ENCODE measurements at regions not wholly inside any gene's neighbourhood (a gene's known extent, or its start where the extent isn't known, plus 50 kb on each side); places are given as distances from the start of the nearest gene placed in this dataset.

DNA sequence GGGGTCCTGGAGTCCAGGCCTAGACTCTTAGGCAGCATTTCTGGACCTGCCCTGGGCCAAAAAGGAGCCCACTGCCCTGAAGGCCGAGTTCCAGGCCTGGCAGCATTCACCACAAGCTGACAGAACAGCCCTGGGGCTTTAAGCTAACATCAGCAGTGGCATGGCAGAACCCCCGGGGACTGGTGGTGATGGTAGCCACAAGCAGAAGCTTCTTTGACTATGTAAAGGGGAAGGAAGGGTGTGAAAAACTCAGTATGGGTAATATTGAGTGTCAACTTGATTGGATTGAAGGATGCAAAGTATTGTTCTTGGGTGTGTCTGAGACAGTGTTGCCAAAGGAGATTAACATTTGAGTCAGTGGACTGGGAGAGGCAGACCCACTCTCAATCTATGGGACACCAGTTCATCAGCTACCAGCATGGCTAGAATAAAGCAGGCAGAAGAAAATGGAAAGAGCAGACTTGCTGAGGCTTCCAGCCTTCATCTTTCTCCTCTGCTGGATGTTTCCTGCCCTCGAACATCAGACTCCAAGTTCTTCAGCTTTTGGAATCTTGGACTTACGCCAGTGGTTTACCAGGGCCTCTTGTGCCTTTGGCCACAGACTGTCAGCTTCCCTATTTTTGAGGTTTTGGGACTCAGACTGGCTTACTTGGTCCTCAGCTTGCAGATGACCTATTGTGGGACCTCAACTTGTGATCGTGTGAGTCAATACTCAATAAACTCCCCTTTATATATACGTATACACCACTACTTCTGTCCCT is 661.0 kb upstream of the C9orf72 start:
- no peak for DNase-seq

DNA sequence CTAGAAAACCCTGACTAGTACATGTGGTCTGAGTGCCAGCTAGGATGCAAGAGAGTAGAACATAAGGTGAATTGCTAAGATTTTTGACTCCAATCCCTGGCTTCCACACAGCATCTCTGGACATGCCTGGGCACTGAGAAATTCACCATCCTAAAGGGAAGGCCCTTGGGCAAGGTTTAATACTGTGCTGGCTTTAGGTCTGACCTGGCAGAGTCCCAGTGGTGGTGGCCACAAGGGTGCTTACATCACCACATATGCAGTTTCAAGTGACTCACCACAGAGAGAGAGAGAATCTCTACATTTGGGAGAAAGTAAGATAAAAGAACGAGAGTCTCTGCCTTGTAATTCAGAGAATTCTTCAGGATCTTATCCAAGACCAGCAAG is 661.6 kb upstream of the C9orf72 start:
- DNase-seq: no peak

DNA sequence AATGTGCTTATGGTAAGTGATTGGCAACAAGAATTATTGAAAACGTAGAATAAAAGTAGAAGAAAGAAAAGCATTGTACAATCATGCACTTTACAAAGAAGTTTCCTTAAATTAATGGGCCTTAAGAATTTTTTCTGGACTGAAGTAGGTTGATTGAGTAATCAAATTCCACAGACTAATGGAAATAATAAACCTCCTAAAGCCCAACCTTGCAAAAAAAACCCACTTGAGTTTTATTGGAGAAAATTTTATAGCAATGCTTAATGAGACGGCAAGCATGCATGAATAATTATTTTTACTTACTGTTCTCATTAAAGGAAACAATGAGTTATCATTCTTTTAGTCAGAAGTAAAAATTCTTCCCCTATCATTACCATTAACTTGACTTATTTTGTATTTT is 676.1 kb upstream of the C9orf72 start:
- DNase-seq: no peak

DNA sequence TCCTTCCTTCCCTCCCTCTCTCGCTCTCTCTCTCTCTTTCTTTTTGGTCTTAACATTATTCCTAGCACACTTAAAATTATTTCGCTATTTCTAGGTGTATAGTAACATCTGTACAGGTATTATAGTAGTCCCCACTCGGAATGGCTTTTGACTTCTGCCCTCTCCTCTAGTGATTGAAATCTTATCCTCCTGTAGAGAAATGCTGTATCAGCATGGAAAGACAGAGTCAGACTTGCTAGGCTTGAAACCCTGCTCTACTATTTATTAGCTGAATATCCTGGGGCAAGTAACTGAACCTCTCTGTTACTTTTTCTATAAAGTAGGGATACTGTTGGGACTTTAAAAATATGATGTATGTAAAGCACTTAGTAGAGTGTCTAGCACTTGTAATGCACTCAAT is 681.9 kb upstream of the C9orf72 start:
- DNase-seq: no peak

DNA sequence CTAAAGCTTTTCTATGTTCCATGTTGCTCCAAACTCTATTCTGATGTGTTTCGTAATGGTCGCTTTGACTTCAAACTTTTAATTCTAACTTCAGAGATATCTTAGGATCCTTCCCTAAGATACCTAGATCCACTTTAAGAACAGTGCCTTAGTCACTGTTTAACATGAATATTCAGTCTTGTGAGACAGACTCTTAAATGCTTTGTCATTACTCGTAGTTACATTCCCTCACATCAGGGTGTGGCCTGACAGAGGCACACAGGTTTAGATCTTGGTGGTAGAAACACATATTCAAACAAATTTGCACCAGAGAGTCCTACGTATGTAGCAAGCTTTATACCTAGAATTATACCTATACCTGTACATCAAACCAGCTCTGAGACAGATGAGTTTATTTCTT is 687.0 kb upstream of the C9orf72 start:
- DNase-seq: no peak

DNA sequence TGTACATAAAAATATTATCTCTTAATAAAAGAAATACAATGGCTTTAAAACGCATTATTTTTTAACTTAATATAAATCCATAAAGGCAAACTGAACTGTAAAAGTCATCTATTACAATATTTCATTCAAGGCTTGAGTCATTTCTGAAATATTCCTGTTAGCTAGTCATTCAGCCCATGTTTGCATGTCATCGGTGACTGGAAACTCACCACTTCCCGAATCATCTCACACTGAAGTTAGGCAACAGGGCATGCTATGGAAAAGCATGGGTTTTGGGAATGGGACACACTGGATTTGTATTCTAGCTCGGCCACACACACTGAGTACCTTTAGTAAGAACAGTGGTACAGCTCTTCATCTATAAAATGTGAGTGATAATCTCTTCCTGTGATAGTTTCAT is 691.1 kb upstream of the C9orf72 start:
- DNase-seq: no peak

DNA sequence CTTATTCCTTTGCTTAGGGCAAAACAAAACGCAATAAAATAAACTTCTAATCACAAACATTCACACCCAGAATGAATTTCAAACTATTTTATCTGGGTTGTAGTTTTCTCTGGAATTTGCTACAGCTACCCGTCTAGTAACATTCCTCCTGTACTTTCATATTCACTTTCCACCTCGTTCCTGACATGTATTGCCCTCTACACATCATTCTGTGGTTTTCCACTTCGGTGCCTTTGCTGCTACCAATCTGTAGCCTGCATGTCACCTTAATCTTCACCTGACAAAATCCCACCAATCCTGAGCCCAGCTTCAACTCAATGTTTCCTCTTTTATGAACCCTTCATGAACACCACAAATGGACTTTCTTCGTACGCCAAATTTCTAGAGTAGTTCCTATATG is 694.1 kb upstream of the C9orf72 start:
- no peak for DNase-seq

DNA sequence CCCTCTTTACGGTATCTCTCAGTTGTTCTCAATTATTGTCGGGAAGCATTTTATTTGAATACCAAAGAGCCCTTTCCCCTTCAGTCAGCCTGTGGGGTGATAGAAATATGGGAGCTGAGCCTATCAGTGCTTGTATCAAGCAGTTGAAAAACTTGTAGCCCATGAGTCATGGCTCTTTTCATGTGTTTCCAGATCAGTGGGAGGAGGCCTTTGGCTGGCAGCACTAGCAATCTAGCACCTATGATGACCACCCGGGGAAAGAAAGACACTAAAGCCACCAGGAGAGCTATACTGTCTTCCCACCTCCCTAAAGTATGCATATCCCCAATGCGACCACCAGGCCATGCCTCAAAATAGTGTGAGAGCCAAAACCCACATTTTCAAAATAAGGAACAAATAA is 696.9 kb upstream of the C9orf72 start:
- no peak for DNase-seq

DNA sequence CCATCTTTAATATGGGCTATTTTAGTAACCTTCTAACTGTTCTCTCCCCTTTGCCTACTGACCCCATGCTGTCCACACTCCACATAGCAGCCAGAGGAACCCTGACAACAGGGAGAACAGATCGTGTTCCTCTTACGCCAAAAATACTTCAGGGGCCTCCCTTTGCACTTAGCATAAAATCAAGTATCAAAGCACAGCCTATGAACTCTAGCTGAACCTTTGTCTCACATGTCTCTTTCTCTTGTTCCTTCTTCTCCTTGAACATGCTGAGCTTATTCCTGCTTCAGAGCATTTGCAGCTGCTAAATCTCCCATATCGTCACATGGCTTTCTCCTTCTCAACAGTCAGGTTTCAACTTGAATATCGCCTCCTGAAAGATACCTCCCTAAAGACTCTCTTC is 698.8 kb upstream of the C9orf72 start:
- no peak for DNase-seq

DNA sequence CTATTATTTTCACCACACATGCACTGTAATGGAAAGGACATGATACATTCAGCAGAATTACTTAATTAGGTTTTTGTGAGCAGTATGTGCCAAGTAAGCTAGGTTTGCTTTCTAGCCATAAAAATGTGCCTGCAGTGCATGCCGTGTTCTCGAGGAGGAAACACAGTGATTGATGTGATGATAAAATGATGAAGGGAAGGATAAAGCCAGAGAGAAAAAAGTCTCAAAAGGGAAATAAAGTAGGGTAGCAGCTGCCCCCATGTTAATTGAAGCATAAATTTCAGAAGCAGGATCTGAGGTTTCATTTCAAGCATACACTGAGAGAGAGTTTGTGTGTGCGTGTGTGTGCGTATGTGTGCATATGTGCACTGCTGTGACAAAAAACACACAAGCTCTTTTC is 714.2 kb upstream of the C9orf72 start:
- DNase-seq: no peak

DNA sequence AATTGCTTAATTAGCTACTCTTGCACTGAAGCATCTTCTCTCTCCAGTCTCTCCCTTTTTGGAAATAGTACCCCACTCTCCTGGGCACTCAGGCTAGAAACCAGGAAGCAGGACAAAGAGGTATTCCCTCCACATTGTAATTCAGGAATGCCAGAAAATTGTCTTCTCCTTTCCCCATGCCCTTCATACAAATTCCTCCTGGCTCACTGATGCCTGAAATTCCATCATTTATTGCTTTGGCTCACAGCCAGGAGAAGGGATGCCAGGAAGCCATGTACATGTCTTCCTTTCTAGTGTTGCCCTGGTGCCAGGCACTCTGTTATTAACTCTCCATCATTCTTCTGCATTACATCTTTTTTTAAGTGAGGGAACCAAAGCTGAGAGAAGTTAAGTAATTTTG is 716.5 kb upstream of the C9orf72 start:
- DNase-seq: no peak

DNA sequence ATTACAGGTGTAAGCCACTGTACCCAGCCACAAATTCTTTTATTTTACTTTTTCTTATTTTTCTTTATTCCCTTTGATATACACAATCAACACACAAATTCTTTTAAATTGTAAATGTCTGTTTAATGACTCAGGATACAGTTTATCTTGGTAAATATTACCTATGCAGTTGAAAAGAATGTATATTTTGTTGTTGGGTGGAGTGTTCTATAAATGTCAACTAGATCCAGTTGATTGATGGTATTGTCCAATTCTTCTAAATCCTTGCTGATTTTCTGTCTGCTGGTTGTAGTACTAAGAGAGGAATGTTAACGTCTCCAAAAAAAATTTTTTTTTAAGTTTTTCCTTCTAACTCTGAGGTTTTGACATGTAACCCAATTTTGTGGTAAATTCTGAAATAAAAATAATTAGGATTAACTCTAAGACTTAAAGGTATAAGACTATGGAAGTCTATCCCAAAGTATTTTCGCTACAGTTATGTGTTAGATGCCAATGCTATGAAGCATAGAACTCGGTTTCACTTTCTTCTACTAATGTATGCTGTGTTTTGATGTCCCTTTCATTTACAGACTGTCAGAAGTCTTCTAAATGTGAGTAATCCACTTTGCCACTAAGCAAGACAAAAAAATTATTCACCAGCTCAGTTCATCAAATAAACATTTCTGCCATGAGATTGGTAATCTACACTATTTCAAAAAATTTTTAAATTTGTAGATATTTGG is 720.2 kb upstream of the C9orf72 start:
- DNase-seq: no peak

DNA sequence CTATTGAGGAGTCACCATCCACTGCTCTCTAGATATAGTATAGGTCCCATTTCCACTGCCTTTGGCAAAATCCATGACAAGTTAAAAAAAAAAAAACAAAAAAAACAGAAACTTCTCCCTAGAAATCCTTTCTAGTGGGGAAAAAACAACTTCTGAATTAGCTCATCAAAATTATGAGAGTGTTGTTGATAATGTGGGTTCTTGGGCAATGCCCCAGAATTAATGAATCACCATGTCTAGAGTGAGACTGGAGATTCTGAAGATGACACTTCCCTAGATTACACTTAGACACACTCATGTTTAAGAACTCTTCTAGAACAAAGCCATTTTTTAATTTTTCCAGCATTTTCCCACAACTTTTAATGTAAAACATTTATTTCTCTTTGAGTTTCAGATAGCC is 728.0 kb upstream of the C9orf72 start:
- no peak for DNase-seq

DNA sequence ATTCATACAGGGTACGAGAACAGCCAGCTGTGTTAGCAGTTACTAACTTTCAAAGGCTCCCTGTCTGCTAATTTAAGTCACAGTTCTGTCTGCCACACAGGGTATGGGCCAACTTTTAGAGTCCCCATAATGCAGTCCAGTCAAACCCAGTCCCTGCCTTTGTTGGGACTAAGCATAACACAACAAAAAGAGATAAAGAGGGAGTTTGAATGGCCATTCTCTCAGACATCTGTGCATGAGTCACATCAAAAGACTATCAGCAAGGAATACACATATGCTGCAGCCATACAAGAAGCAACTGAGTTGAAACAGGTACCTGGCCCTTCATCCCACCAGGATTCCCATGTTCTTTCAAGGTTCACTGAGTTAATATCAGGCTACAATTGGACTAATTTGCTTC is 744.5 kb upstream of the C9orf72 start:
- no peak for DNase-seq

DNA sequence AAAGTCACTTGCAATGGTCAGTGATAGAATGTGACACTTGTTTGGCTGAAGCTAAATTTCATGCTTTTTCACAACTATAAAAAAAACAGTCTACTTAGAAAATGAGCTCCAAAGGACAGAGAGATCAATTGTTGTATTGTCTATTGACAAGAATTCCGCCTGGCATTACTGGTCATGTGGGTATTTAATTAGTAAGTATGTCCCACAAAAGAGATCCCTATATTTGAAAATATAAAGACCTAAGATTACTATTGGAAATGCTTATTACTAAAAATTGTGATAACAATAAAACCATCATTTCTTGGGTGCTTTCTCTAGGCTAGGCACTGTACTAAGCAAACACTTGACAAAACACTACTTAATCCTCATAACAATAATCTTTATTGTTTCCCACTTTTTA is 745.2 kb upstream of the C9orf72 start:
- no peak for DNase-seq

DNA sequence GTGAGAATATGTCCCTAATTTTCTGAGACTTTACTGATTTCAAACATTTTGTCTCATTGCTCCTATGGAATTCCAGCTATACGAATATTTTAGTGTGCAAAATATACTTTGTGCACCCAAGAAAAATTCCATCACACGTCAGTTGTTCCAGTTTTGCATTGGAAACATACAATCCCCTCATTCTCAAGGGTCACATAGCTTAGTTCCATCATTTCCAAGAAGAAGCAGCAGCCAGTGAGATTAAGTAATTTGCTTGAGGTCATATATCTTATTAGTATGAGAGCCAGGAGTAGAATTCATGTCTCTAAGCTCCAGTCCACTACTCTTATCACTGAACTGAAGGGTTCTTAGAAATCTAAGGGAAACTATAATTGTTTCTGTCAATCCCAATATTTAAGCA is 746.7 kb upstream of the C9orf72 start:
- no peak for DNase-seq

DNA sequence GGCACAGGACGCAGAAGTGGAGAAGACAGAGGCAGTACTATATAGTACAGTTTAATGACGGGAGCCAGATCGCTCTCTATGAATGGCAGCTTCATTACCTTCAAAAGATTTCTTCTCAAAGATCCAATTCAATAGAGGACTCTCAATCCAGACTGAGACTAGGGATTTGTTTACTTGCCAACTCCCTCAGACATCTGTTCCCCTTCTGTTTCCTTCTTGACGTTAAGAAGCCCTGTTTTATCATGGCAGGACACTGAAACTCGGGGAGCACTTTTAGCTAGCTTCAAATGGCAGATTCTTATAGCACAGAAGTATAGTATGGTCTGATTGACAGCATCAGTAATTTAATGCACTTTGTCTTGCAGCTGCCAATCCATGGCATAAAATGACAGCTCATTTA is 747.3 kb upstream of the C9orf72 start:
- no peak for DNase-seq

DNA sequence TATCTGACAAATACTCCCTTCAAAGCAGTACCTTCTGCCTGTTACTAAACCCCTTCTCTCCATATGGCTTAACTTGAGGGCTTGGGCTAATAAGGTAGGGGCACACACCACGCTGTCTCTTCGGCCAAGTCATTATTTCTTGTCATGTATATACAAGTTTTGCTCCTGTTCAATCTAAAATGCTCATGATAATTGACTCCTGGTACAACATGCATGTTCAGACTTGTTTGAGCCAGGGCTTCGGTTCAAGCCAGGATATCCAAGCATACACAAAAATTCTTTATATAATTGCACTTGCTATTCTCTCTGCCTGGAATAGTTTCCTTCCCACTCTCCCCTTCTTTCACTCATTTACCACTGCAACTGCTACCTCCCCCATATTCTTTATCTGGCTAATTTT is 756.0 kb upstream of the C9orf72 start:
- DNase-seq: no peak

DNA sequence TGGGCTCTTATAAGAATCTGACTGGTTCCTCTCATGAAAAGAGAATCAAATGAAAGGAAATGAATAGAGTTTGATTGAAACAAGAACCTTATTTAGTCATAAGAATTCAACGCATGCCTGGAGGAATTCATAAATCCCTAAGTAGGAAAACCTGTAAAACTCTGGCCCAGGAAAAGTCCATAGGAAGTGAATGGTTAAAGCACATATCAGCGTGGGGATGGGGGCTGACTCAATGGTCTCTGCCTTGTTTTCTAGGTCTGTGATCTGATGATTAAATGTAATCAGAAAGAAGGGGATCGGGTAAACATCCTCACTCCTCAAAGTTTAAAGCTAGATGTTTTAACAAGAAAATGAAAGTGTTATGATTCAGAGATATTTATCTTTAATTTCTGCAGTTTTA is 759.4 kb upstream of the C9orf72 start:
- no peak for DNase-seq

DNA sequence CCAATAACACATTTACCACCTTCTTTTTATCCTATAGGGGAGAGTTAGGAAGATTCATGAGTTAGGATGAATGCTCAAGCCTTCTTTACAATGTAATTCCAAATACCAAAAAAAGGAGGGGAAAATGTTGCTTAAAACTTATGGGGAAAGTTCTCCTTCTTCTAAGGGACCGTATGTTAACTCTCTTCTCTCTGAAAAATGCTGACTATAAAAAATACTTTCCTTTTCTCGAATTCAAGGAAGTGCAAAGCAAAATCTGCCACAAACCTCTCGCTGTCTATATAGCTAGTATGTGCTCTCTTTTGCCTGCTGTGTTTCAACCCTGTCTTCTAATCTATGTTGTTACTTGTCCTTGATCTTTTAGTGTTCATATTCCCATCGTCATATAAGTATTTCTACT is 768.6 kb upstream of the C9orf72 start:
- no peak for DNase-seq

DNA sequence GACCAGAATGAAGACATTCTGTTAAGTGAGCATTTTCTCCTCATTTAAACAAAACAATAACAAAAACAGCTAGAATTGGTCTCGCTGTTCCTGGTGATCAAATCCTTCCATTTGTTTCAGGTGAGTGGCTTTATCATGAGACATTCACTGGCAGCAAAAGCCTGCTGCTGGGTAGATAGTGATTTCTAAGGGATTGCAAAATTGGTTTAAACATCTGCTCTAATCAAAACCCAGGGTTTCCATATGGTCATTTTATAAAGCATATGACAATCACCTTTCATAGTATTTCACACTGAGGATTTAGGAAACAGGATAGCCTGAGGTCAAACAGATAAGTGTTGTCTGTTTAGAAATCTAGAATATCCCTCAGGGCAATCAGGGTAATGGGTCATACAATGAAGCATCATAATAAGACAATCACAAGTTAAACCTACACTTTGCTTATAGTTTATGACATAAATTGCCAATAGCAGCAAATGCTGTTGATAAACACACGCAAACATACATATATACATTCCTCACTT is 769.6 kb upstream of the C9orf72 start:
- no peak for DNase-seq

DNA sequence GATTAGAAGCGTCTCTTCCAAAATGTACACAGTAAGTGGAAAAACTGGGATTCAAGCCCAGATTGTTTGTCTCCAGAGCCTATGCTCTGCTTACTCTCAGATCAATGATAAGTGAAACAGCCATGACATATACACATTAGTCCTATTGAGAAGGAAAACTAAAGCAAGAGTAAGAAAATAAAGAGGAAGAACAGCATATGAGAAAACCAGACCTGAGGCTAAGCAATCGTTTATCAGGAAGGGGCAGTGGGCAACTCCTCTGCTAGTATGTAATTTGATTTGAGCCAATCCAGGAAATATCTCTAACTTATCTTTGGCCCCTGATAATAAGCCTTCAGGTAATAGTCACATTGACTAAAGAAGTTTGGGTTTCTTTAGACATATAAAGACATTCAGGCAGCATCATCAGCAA is 789.9 kb upstream of the C9orf72 start:
- no peak for DNase-seq

DNA sequence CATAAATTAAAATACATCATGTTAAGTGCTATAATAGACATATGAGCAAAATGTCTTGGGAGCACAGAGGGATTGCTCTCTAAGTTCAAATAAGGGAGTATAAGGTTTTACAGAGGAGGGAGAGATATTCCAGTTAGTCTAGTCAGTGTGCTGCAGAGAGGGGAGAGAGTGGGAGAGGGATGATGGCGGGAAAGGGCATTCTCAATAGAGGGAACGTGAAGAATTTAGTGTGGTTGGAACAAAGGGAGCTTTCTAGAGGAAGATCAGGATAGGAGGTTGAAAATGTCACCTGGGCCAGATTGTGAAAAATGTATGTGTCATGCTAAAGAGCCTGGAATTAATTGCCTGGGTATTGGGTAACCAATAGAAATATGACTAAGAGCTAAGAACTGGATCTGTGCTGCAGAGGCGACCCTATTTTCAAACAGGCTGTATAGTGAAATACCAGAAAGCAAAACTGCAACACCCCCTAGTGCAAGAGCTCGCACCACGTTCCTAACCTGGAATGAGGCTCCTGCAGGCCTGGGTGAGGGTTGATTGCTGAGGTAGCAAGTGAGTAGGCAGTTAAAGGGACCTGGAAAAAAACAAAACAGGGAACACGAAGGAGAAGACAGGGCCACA is 791.8 kb upstream of the C9orf72 start:
- DNase-seq: no peak

DNA sequence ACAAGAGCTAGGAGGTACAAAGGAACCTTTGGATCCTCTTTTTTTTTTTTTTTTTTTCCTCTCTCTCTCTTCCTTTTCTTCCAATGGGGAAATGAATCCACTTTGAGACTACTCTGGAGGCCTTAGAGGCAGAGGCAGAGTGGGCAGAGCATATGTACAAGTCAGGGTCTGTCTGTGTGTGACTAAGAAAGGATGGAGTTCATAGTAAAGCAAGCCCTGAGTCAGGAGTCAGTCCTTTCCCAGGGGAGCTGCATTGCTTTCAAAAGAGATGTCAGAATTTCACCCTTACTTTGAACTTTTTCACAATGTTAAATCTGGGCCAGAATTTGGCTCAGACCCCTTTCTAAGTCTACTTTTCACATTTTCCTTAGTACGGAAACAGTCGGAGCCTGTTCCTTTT is 792.4 kb upstream of the C9orf72 start:
- no peak for DNase-seq

Measured in SIG-M5 (cell line).